HepG2 (cell line): ENCODE measurements at regions not wholly inside any gene's neighbourhood (a gene's known extent, or its start where the extent isn't known, plus 50 kb on each side); places are given as distances from the start of the nearest gene placed in this dataset.

Experiments used
- ATAC-seq: fragments of 200-7000 bp; cut with Tn5 transposase; 3 replicates; pipeline ENCODE4 v1.9.1; 2020; ENCODE audit warnings: mild to moderate bottlenecking, moderate library complexity
- BruUV-seq: library from RNA; stranded (reverse); fragments of 400-500 nt; replicated peaks from 2 replicates; lab custom pipeline; 2021; lab: Mats Ljungman, UMichigan
- CTCF ChIA-PET: fragments of 300-600 bp; formaldehyde crosslinking; extraction: SDS; loops from one replicate; lab custom pipeline; 2021; ENCODE audit warnings: low total read pairs, inconsistent platforms, low intra/inter-chr PET ratio; lab: Yijun Ruan, JAX
- POLR2A ChIA-PET: fragments of 350-600 bp; sonication (Branson Sonifier 250); formaldehyde crosslinking; loops from one replicate; lab custom pipeline; 2020; ENCODE audit warnings: antibody characterized with exemption, inconsistent platforms; lab: Yijun Ruan, JAX
- DNase-seq: peaks from one replicate; pipeline ENCODE4 v3.0.0-alpha.2; 2015; ENCODE audit warnings: low spot score
- FAIRE-seq: peaks from 3 replicates; lab custom pipeline; 2011; peaks lifted over from hg19 to GRCh38; lab: Jason Lieb, UNC
- H2AFZ ChIP-seq: one replicate; pipeline ENCODE4 v1.6.1; 2011; ENCODE audit warnings: low read length, inconsistent platforms
- H3K27ac ChIP-seq: fragments of 300-600 bp; 3 replicates; pipeline ENCODE4 v1.8.0; 2011; ENCODE audit warnings: mixed run types, mild to moderate bottlenecking, mixed read lengths, low read length, inconsistent platforms; ENCODE audit not compliant: insufficient read depth; ENCODE audit errors: extremely low read length
- H3K27me3 ChIP-seq, 2 experiments: fragments of 200-600 bp in 1 of 2; 2 replicates in 1 of 2; 3 replicates in 1 of 2; pipeline versions ENCODE4 v1.6.0 to v1.8.0; 2011; ENCODE audit warnings: low read length in 2 of 2, mild to moderate bottlenecking in 2 of 2, moderate library complexity in 2 of 2, inconsistent platforms in 1 of 2; ENCODE audit not compliant: insufficient read depth in 2 of 2, control insufficient read depth in 1 of 2
- H3K36me3 ChIP-seq, 2 experiments: fragments of 200-600 bp in 1 of 2; replicated peaks in 1 of 2; 2 replicates in 1 of 2; 3 replicates in 1 of 2; pipeline versions ENCODE4 v1.5.1 to v1.8.0; 2011; ENCODE audit warnings: low read length in 2 of 2, inconsistent platforms in 1 of 2; ENCODE audit not compliant: insufficient read depth in 2 of 2, control insufficient read depth in 1 of 2
- H3K4me1 ChIP-seq: 2 replicates; pipeline ENCODE4 v1.5.1; 2012; ENCODE audit warnings: low read length, inconsistent platforms; ENCODE audit not compliant: insufficient read depth
- H3K4me2 ChIP-seq: 2 replicates; pipeline ENCODE4 v1.6.0; 2011; ENCODE audit warnings: low read depth, low read length, inconsistent platforms
- H3K4me3 ChIP-seq, 3 experiments: fragments of 200-600 bp in 1 of 3; sonication (generic), shearing (Covaris generic) in 1 of 3; replicated peaks in 1 of 3; 2 replicates each; pipeline ENCODE4 v1.5.1; 2011 to 2016; ENCODE audit warnings: low read length in 3 of 3, inconsistent platforms in 2 of 3, low read depth in 2 of 3, mild to moderate bottlenecking in 2 of 3, control low read depth in 1 of 3, mixed read lengths in 1 of 3; ENCODE audit not compliant: insufficient read depth in 1 of 3
- H3K79me2 ChIP-seq: one replicate; pipeline ENCODE4 v1.6.1; 2011; ENCODE audit warnings: low read length, inconsistent platforms; ENCODE audit not compliant: insufficient read depth
- H3K9ac ChIP-seq: 2 replicates; pipeline ENCODE4 v1.6.0; 2011; ENCODE audit warnings: mild to moderate bottlenecking, low read depth, low read length, inconsistent platforms; ENCODE audit not compliant: insufficient read depth
- H3K9me3 ChIP-seq: 2 replicates; pipeline ENCODE4 v1.5.1; 2012; ENCODE audit warnings: mild to moderate bottlenecking, low read length
- H4K20me1 ChIP-seq: 2 replicates; pipeline ENCODE4 v1.6.0; 2011; ENCODE audit warnings: inconsistent platforms, mild to moderate bottlenecking, low read length, moderate library complexity; ENCODE audit not compliant: insufficient read depth
- ATF7 ChIP-seq, 2 experiments: fragments of 450-650 bp in 1 of 2; sonication (generic) in 1 of 2; formaldehyde crosslinking in 1 of 2; IDR thresholded peaks; 2 replicates each; pipeline versions ENCODE4 v1.4.0 to v1.6.1; 2016 to 2020; ENCODE audit warnings: antibody characterized with exemption in 1 of 2, mild to moderate bottlenecking in 1 of 2, missing genetic modification reagents in 1 of 2
- ATRX ChIP-seq: sonication (generic); formaldehyde crosslinking; IDR thresholded peaks from 2 replicates; pipeline ENCODE4 v1.4.0; 2020; ENCODE audit warnings: missing genetic modification reagents, borderline replicate concordance
- ELF4 ChIP-seq: sonication (generic); formaldehyde crosslinking; IDR thresholded peaks from 2 replicates; pipeline ENCODE4 v1.5.0; 2020; ENCODE audit warnings: missing genetic modification reagents, mild to moderate bottlenecking, moderate library complexity, borderline replicate concordance
- HOXA9 ChIP-seq: sonication (generic); formaldehyde crosslinking; IDR thresholded peaks from 2 replicates; pipeline ENCODE4 v1.8.1; 2022; ENCODE audit warnings: missing genetic modification reagents, mild to moderate bottlenecking, moderate library complexity, borderline replicate concordance
- NCOA2 ChIP-seq: sonication (generic); formaldehyde crosslinking; IDR thresholded peaks from 2 replicates; pipeline ENCODE4 v1.8.0; 2022; ENCODE audit warnings: inconsistent platforms
- PRPF4 ChIP-seq: fragments of 200-400 bp; formaldehyde crosslinking; IDR thresholded peaks from 2 replicates; pipeline ENCODE4 v1.6.1; 2016; ENCODE audit warnings: low read length, low read depth; ENCODE audit not compliant: poor library complexity, severe bottlenecking
- SNAI1 ChIP-seq: sonication (generic); formaldehyde crosslinking; IDR thresholded peaks from 2 replicates; pipeline ENCODE4 v1.5.0; 2020; ENCODE audit warnings: mild to moderate bottlenecking, missing genetic modification reagents, borderline replicate concordance
- ZNF101 ChIP-seq: sonication (generic); formaldehyde crosslinking; IDR thresholded peaks from 2 replicates; pipeline ENCODE4 v1.4.0; 2020; ENCODE audit warnings: mild to moderate bottlenecking, low read depth, missing genetic modification reagents, borderline replicate concordance
- ZNF24 ChIP-seq: fragments of 450-650 bp; IDR thresholded peaks from 2 replicates; pipeline ENCODE4 v1.6.1; 2017; ENCODE audit warnings: antibody characterized with exemption, mild to moderate bottlenecking
- ZNF496 ChIP-seq: sonication (generic); formaldehyde crosslinking; IDR thresholded peaks from 2 replicates; pipeline ENCODE4 v1.8.1; 2023; ENCODE audit warnings: mild to moderate bottlenecking, moderate library complexity, missing genetic modification reagents; ENCODE audit not compliant: insufficient replicate concordance
- ZNF572 ChIP-seq: sonication (generic); formaldehyde crosslinking; IDR thresholded peaks from 2 replicates; pipeline ENCODE4 v1.5.1; 2020; ENCODE audit warnings: mild to moderate bottlenecking, missing genetic modification reagents
- WGBS: methylation state at CpG from one replicate; pipeline ENCODE4 v1.1.6; 2017; ENCODE audit warnings: low lambda C conversion rate; 5-methylcytosine and 5-hydroxymethylcytosine counted together
- in situ Hi-C: cut with HindIII; loops from 2 replicates; pipeline ENCODE4 v1.10.0; 2017; ENCODE audit warnings: low pct_unique_long_range_greater_than_20kb; ENCODE audit not compliant: extremely low pct_ligation_motif_present
- intact Hi-C: fragments of 100-400 bp; cut with micrococcal nuclease; formaldehyde crosslinking; loops from one replicate; pipeline ENCODE4 v1.10.0; 2022; ENCODE audit not compliant: unreplicated experiment
- TF ChIP-seq, protein P1 (sequence below): sonication (generic); formaldehyde crosslinking; IDR thresholded peaks from 2 replicates; pipeline ENCODE4 v1.8.0; 2022; ENCODE audit warnings: missing genetic modification reagents, low read depth, mild to moderate bottlenecking, borderline replicate concordance
- TF ChIP-seq, protein P2 (sequence below): sonication (generic); formaldehyde crosslinking; IDR thresholded peaks from 2 replicates; pipeline ENCODE4 v1.4.0; 2020; ENCODE audit warnings: mild to moderate bottlenecking, missing genetic modification reagents

- intact Hi-C loops (no loop called here), in situ Hi-C loops (no loop called here)
- H3K36me3 ChIP-seq, result no peaks in the 10 kb centered on the region
- DNase-seq, result no peak
- no peak for FAIRE-seq
- ChIA-PET POLR2A (no interaction called here), CTCF (no interaction called here)
- H3K4me2 ChIP-seq, result no peak overlapping the region
- H3K27me3 ChIP-seq, result no peaks in the 10 kb centered on the region
- no peak overlapping the region for H3K27ac ChIP-seq
- no peaks in the 10 kb centered on the region for H3K4me1 ChIP-seq
- 23% methylated on average over 2 of the region's 2 CpGs for WGBS
- H3K9me3 ChIP-seq, result no peaks in the 10 kb centered on the region
- ATAC-seq, result no peak
- no peak overlapping the region for H3K9ac ChIP-seq
- no peak overlapping the region for H3K4me3 ChIP-seq
- BruUV-seq, result no TSS peak
- H4K20me1 ChIP-seq, result no peaks in the 10 kb centered on the region
- no peak overlapping the region for H2AFZ ChIP-seq
- no peaks in the 10 kb centered on the region for H3K79me2 ChIP-seq
- no peak for TF ChIP-seq NCOA2 (CRISPR knock-in tag)
- no peak for TF ChIP-seq ZNF496 (CRISPR knock-in tag)
- TF ChIP-seq ATRX (CRISPR knock-in tag), result no peak
- TF ChIP-seq, protein P1, sequence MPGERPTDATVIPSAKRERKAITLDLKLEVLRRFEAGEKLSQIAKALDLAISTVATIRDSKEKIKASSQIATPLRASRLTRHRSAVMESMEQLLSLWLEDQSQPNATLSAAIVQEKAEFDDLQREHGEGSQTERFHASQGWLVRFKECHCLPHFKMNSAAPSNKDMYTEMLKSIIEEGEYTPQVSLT (CRISPR knock-in tag), result no peak
- no peak for TF ChIP-seq ZNF24
- TF ChIP-seq HOXA9 (CRISPR knock-in tag), result no peak
- no peak for TF ChIP-seq SNAI1 (CRISPR knock-in tag)
- TF ChIP-seq PRPF4, result no peak
- no peak for TF ChIP-seq ZNF572 (CRISPR knock-in tag)
- TF ChIP-seq, protein P2, sequence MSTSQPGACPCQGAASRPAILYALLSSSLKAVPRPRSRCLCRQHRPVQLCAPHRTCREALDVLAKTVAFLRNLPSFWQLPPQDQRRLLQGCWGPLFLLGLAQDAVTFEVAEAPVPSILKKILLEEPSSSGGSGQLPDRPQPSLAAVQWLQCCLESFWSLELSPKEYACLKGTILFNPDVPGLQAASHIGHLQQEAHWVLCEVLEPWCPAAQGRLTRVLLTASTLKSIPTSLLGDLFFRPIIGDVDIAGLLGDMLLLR (CRISPR knock-in tag), result no peak
- TF ChIP-seq ATF7 (IDR thresholded peaks at IDR 0.05), result no peak
- TF ChIP-seq ATF7 (CRISPR knock-in tag; IDR thresholded peaks at IDR 0.05), result no peak
- TF ChIP-seq ELF4 (CRISPR knock-in tag), result no peak
- no peak for TF ChIP-seq ZNF101
These were observed 440.7 kb upstream of the PDE3A start for GRCh38 chr12:19927661-19928060.
